CD4-positive, alpha-beta T cell (primary cell): ENCODE measurements at regions not wholly inside any gene's neighbourhood (a gene's known extent, or its start where the extent isn't known, plus 50 kb on each side); places are given as distances from the start of the nearest gene placed in this dataset.

Source experiments
- ATAC-seq: fragments of 200-7000 bp; cut with Tn5 transposase; one replicate; pipeline ENCODE4 v1.10.0; 2022; ENCODE audit warnings: mild to moderate bottlenecking; ENCODE audit not compliant: poor library complexity
- CTCF ChIA-PET: fragments of 350-600 bp; sonication (Branson Sonifier 250); formaldehyde crosslinking; loops from one replicate; lab custom pipeline; 2021; ENCODE audit warnings: antibody characterized with exemption, inconsistent platforms; lab: Charles Lee
- POLR2A ChIA-PET: fragments of 350-600 bp; sonication (Branson Sonifier 250); formaldehyde crosslinking; loops from one replicate; lab custom pipeline; 2021; ENCODE audit warnings: antibody characterized with exemption, inconsistent platforms; lab: Charles Lee
- DNase-seq, 14 experiments: peaks; one replicate each; pipeline ENCODE4 v3.0.0-alpha.2; 2013 to 2020; ENCODE audit warnings: mixed read lengths in 2 of 14
- H3K27ac ChIP-seq, 2 donors: one replicate each; pipeline versions ENCODE4 v1.5.1 to v1.7.0; 2013; ENCODE audit warnings: low read length in 2 of 2, low read depth in 1 of 2, mild to moderate bottlenecking in 1 of 2
- H3K27me3 ChIP-seq, 2 experiments: 1 replicate in 1 of 2; 2 replicates in 1 of 2; pipeline versions ENCODE4 v1.6.1 to v1.7.0; 2013; ENCODE audit warnings: low read length in 2 of 2, control low read depth in 1 of 2, mild to moderate bottlenecking in 1 of 2, moderate library complexity in 1 of 2; ENCODE audit not compliant: insufficient read depth in 2 of 2, control insufficient read depth in 1 of 2
- H3K36me3 ChIP-seq: one replicate; pipeline ENCODE4 v1.6.1; 2013; ENCODE audit warnings: low read length, control low read depth; ENCODE audit not compliant: insufficient read depth
- H3K4me1 ChIP-seq: one replicate; pipeline ENCODE4 v1.6.1; 2013; ENCODE audit warnings: low read length, control low read depth; ENCODE audit not compliant: insufficient read depth
- H3K4me3 ChIP-seq: one replicate; pipeline ENCODE4 v1.5.1; 2013; ENCODE audit warnings: mild to moderate bottlenecking, low read length, moderate library complexity
- H3K9me3 ChIP-seq, 2 experiments: 1 replicate in 1 of 2; 2 replicates in 1 of 2; pipeline versions ENCODE4 v1.6.1 to v1.7.0; 2013; ENCODE audit warnings: low read length in 2 of 2, mild to moderate bottlenecking in 2 of 2, control low read depth in 1 of 2, moderate library complexity in 1 of 2; ENCODE audit not compliant: control insufficient read depth in 1 of 2, insufficient read depth in 1 of 2
- H3K27ac Mint-ChIP-seq: one replicate; pipeline ENCODE4 v1.8.0; 2020; ENCODE audit warnings: mixed read lengths
- H3K27me3 Mint-ChIP-seq: one replicate; pipeline ENCODE4 v1.8.0; 2021; ENCODE audit warnings: mixed read lengths
- H3K36me3 Mint-ChIP-seq: one replicate; pipeline ENCODE4 v1.8.0; 2021; ENCODE audit warnings: low read depth, mixed read lengths
- H3K4me1 Mint-ChIP-seq: one replicate; pipeline ENCODE4 v1.8.0; 2021; ENCODE audit warnings: low read depth, mixed read lengths
- H3K4me3 Mint-ChIP-seq: one replicate; pipeline ENCODE4 v1.8.0; 2020; ENCODE audit warnings: mild to moderate bottlenecking, mixed read lengths
- H3K9me3 Mint-ChIP-seq: one replicate; pipeline ENCODE4 v1.8.0; 2020; ENCODE audit warnings: mixed read lengths
- intact Hi-C, 2 experiments: fragments of 100-400 bp; cut with DNase I in 1 of 2; cut with micrococcal nuclease in 1 of 2; formaldehyde crosslinking; loops; one replicate each; pipeline versions ENCODE4 v1.15.1 to v1.9.0; 2023 to 2025; cut with DNase I, micrococcal nuclease
- TF ChIP-seq, protein P1 (sequence below): fragments of 200-600 bp; IDR thresholded peaks from one replicate; pipeline ENCODE4 v1.8.0; 2022; ENCODE audit warnings: antibody characterized with exemption, mild to moderate bottlenecking

- no peak overlapping the region for H3K4me3 ChIP-seq
- intact Hi-C loops: no loop called here
- no peaks in the 10 kb centered on the region for H3K27me3 Mint-ChIP-seq
- H3K27ac ChIP-seq: no peak overlapping the region
- TF ChIP-seq, protein P1, sequence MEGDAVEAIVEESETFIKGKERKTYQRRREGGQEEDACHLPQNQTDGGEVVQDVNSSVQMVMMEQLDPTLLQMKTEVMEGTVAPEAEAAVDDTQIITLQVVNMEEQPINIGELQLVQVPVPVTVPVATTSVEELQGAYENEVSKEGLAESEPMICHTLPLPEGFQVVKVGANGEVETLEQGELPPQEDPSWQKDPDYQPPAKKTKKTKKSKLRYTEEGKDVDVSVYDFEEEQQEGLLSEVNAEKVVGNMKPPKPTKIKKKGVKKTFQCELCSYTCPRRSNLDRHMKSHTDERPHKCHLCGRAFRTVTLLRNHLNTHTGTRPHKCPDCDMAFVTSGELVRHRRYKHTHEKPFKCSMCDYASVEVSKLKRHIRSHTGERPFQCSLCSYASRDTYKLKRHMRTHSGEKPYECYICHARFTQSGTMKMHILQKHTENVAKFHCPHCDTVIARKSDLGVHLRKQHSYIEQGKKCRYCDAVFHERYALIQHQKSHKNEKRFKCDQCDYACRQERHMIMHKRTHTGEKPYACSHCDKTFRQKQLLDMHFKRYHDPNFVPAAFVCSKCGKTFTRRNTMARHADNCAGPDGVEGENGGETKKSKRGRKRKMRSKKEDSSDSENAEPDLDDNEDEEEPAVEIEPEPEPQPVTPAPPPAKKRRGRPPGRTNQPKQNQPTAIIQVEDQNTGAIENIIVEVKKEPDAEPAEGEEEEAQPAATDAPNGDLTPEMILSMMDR: no peak
- ChIA-PET POLR2A (no interaction called here), CTCF (no interaction called here)
- H3K27ac Mint-ChIP-seq: no peak overlapping the region
- ATAC-seq: no peak
- no peaks in the 10 kb centered on the region for H3K27me3 ChIP-seq
- no peak overlapping the region for H3K4me3 Mint-ChIP-seq
- H3K36me3 Mint-ChIP-seq: no peaks in the 10 kb centered on the region
- H3K4me1 ChIP-seq: no peaks in the 10 kb centered on the region
- no peaks in the 10 kb centered on the region for H3K36me3 ChIP-seq
- H3K4me1 Mint-ChIP-seq: no peaks in the 10 kb centered on the region
- no peak for DNase-seq
- peaks cover 7% of the 10 kb centered on the region for H3K9me3 Mint-ChIP-seq
- H3K9me3 ChIP-seq: peaks cover 4 to 7% of the 10 kb centered on the region in 2 experiments
Observed at GRCh38 chr18:65082907-65083306, 667.9 kb upstream of the CDH7 start.

GRCh38 chr18:65081786-65082185 lies 669.0 kb upstream of the CDH7 start:
- Histone ChIP-seq H3K27me3 (no peaks in the 10 kb centered on the region), H3K4me1 (no peaks in the 10 kb centered on the region), H3K27ac (no peak overlapping the region), H3K36me3 (no peaks in the 10 kb centered on the region), H3K9me3 (peaks cover 4% of the 10 kb centered on the region in 2 experiments), H3K4me3 (no peak overlapping the region)
- no peak for DNase-seq
- no peak overlapping the region for H3K4me3 Mint-ChIP-seq
- ChIA-PET CTCF (no interaction called here), POLR2A (no interaction called here)
- H3K27me3 Mint-ChIP-seq: no peaks in the 10 kb centered on the region
- H3K9me3 Mint-ChIP-seq: peaks cover 7% of the 10 kb centered on the region
- ATAC-seq: no peak
- TF ChIP-seq, protein P1: no peak
- no peaks in the 10 kb centered on the region for H3K4me1 Mint-ChIP-seq
- H3K36me3 Mint-ChIP-seq: no peaks in the 10 kb centered on the region
- no peak overlapping the region for H3K27ac Mint-ChIP-seq
- intact Hi-C loops: no loop called here

GRCh38 chr18:65073060-65073550 lies 677.7 kb upstream of the CDH7 start:
- Mint-ChIP-seq H3K4me1 (no peaks in the 10 kb centered on the region), H3K27me3 (no peaks in the 10 kb centered on the region), H3K27ac (no peak overlapping the region), H3K4me3 (no peak overlapping the region), H3K9me3 (peaks cover 4% of the 10 kb centered on the region), H3K36me3 (no peaks in the 10 kb centered on the region)
- CTCF ChIA-PET: no interaction called here
- H3K9me3 ChIP-seq: no peaks in the 10 kb centered on the region
- TF ChIP-seq, protein P1: no peak
- DNase-seq (no peak), ATAC-seq (no peak)
- no peaks in the 10 kb centered on the region for H3K4me1 ChIP-seq
- H3K4me3 ChIP-seq: no peak overlapping the region
- POLR2A ChIA-PET: no interaction called here
- H3K27ac ChIP-seq: no peak overlapping the region
- no peaks in the 10 kb centered on the region for H3K27me3 ChIP-seq
- intact Hi-C loops: no loop called here
- H3K36me3 ChIP-seq: no peaks in the 10 kb centered on the region
